ENCODE measurements at regions not wholly inside any gene's neighbourhood (a gene's known extent, or its start where the extent isn't known, plus 50 kb on each side); places are given as distances from the start of the nearest gene placed in this dataset.

DNA sequence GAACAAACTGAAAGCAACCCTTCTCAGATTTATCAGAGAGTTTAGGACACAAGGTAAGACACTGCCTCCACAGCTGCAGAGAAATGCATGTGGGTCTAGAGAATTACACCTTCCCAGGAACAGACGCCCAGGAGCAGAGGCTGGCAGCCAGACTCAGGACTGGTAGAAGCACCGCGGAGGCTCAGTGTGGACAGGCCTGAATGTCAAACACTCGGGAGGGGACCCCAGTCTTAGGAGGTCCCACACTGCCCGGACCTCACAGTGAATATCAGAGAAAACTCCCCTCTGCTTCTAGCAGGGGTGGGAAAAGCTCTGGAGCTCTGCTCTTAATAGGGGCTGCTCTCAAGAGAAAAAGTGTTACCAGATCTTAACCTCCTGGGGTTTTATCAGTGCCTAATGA lies 952.7 kb downstream of the BRD1 start:
- TF ChIP-seq POLR2A (IDR thresholded peaks at IDR 0.05) (no peak), EP300 (IDR thresholded peaks at IDR 0.05) (no peak), POLR2AphosphoS5 (IDR thresholded peaks at IDR 0.05) (no peak)
- TF ChIP-seq, protein P1, sequence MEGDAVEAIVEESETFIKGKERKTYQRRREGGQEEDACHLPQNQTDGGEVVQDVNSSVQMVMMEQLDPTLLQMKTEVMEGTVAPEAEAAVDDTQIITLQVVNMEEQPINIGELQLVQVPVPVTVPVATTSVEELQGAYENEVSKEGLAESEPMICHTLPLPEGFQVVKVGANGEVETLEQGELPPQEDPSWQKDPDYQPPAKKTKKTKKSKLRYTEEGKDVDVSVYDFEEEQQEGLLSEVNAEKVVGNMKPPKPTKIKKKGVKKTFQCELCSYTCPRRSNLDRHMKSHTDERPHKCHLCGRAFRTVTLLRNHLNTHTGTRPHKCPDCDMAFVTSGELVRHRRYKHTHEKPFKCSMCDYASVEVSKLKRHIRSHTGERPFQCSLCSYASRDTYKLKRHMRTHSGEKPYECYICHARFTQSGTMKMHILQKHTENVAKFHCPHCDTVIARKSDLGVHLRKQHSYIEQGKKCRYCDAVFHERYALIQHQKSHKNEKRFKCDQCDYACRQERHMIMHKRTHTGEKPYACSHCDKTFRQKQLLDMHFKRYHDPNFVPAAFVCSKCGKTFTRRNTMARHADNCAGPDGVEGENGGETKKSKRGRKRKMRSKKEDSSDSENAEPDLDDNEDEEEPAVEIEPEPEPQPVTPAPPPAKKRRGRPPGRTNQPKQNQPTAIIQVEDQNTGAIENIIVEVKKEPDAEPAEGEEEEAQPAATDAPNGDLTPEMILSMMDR (IDR thresholded peaks at IDR 0.05) = no peak
- peaks cover 0 to 42% (median 12%) of the 10 kb centered on the region in 3 donors for H3K27me3 ChIP-seq

DNA sequence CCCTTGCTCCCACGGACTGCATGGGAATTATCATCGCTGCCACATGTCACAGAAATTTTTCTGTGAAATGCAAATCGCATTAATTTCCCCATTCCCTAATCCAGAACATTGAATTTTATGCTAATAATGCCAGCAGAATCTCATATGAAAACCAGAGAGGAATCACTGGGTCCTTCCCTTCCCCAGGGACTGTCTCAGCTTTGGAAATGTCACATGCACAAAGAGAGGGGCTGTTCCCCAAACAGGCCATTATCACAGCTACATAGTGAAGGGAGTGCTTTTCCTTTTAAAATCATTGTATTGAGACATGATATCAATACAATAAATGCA lies 954.5 kb downstream of the BRD1 start:
- Histone ChIP-seq H3K9me3 (peaks cover 0 to 19% (median 12%) of the 10 kb centered on the region in 4 donors), H3K36me3 (no peaks in the 10 kb centered on the region), H3K27me3 (peaks cover 0 to 44% (median 12%) of the 10 kb centered on the region in 3 donors), H3K4me1 (no peaks in the 10 kb centered on the region), H3K27ac (no peak overlapping the region), H3K4me3 (no peak overlapping the region)
- 79 to 85% (median 82%) methylated on average over 3 of the region's 3 CpGs for WGBS, 5 donors
- intact Hi-C loops (cut with DNase I; ENCODE audit: low total_unique reads) = no loop called here
- TF ChIP-seq EP300 (IDR thresholded peaks at IDR 0.05) = no peak
- TF ChIP-seq, protein P1 (IDR thresholded peaks at IDR 0.05) = no peak
- TF ChIP-seq POLR2AphosphoS5 (IDR thresholded peaks at IDR 0.05) = no peak
- no peak for TF ChIP-seq POLR2A (IDR thresholded peaks at IDR 0.05)
- DNase-seq = no peak

More for the DNA sequence above, 952.7 kb downstream of the BRD1 start:
- Histone ChIP-seq H3K4me3 (no peak overlapping the region), H3K9me3 (peaks cover 0 to 15% (median 8%) of the 10 kb centered on the region in 4 donors), H3K36me3 (no peaks in the 10 kb centered on the region), H3K4me1 (no peaks in the 10 kb centered on the region), H3K27ac (no peak overlapping the region)
- intact Hi-C loops (cut with DNase I; ENCODE audit: low total_unique reads) = no loop called here
- 31 to 58% (median 43%) methylated on average over 5 of the region's 5 CpGs for WGBS, 5 donors
- no peak for DNase-seq

DNA sequence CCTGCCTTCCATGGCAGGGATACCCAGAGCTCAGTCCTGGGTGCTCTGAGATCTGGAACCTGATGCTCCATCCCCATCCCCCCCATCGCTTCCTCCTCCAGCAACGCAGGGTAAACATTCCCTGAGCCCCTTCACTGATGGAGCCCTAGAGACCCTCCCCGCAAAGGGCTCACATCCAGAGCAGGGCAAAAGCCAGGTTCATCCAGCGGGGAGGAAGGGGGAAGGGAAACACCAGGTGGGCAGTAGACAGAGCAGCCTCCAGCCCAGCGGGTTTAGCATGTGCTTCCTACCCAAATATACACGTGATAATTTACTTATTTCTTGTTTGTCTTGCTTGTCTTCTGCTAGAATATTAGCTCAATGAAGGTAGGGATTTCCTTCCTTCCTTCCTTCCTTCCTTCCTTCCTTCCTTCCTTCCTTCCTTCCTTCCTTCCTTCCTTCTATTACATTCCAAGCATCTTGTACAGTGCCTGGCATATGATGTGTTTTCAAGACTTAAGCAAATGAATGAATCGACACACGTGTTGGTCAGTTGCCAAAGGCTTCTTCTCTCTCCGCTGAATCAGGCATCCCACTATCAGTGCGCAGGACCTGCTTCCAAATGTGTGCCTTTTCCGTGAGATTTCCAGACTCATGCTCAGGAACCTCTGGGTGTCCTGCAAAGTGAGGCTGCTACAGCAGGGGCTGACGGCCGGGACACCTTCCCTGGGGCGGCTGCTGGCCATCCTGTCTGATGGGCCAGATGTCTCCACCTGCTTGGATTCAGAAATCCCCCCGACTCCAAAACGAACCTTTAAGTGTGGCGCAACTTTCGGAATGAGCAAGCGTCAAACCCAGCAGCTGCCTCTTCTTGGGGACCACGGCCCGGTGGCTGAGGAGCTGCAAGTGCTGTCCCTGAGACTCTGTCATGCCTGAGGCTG lies 955.1 kb downstream of the BRD1 start:
- intact Hi-C loops (cut with DNase I; ENCODE audit: low total_unique reads) = no loop called here
- Histone ChIP-seq H3K27ac (no peak overlapping the region), H3K9me3 (peaks cover 0 to 19% (median 12%) of the 10 kb centered on the region in 4 donors), H3K4me3 (no peak overlapping the region), H3K4me1 (no peaks in the 10 kb centered on the region), H3K27me3 (peaks cover 0 to 50% (median 12%) of the 10 kb centered on the region in 3 donors), H3K36me3 (no peaks in the 10 kb centered on the region)
- DNase-seq = no peak
- WGBS, 5 donors = 67 to 74% (median 72%) methylated on average over 13 to 21 of the region's 21 CpGs
- TF ChIP-seq EP300 (IDR thresholded peaks at IDR 0.05) = no peak
- no peak for TF ChIP-seq POLR2A (IDR thresholded peaks at IDR 0.05)
- TF ChIP-seq, protein P1 (IDR thresholded peaks at IDR 0.05) = no peak
- TF ChIP-seq POLR2AphosphoS5 (IDR thresholded peaks at IDR 0.05) = no peak

GRCh38 chr22:48871176-48871840 lies 956.4 kb downstream of the BRD1 start:
- no peak overlapping the region for H3K4me3 ChIP-seq
- no peaks in the 10 kb centered on the region for H3K36me3 ChIP-seq
- no peak for DNase-seq
- 61 to 79% (median 77%) methylated on average over 5 to 12 of the region's 12 CpGs for WGBS, 5 donors
- H3K27me3 ChIP-seq = peaks cover 0 to 60% (median 12%) of the 10 kb centered on the region in 3 donors
- no peaks in the 10 kb centered on the region for H3K4me1 ChIP-seq
- H3K9me3 ChIP-seq = peaks cover 0 to 19% (median 12%) of the 10 kb centered on the region in 4 donors
- intact Hi-C loops (cut with DNase I; ENCODE audit: low total_unique reads) = no loop called here
- TF ChIP-seq EP300 (IDR thresholded peaks at IDR 0.05) (no peak), POLR2AphosphoS5 (IDR thresholded peaks at IDR 0.05) (no peak), POLR2A (IDR thresholded peaks at IDR 0.05) (no peak)
- TF ChIP-seq, protein P1 (IDR thresholded peaks at IDR 0.05) = no peak
- H3K27ac ChIP-seq = no peak overlapping the region
